Stimulated activated naive CD4-positive, alpha-beta T cell (primary cell): ENCODE measurements at regions not wholly inside any gene's neighbourhood (a gene's known extent, or its start where the extent isn't known, plus 50 kb on each side); places are given as distances from the start of the nearest gene placed in this dataset.

ENCODE experiments used
- DNase-seq, 6 experiments: peaks; one replicate each; lab custom pipeline; 2025; lab: John Stamatoyannopoulos, UW

GRCh38 chr2:45141883-45142866 is 132.9 kb upstream of the SIX2 start:
- no peak for DNase-seq

- no peak for DNase-seq
Measured at GRCh38 chr2:45140675-45141074, 131.4 kb upstream of the SIX2 start.

GRCh38 chr2:45138904-45139303 is 129.7 kb upstream of the SIX2 start:
- no peak for DNase-seq

- no peak for DNase-seq
Measured at GRCh38 chr2:45137966-45138695, 128.9 kb upstream of the SIX2 start.

- no peak for DNase-seq
Measured at GRCh38 chr2:45134726-45135125, 125.5 kb upstream of the SIX2 start.

- no peak for DNase-seq
Measured at GRCh38 chr2:45134014-45134413, 124.8 kb upstream of the SIX2 start.

- no peak for DNase-seq
Measured at GRCh38 chr2:45132551-45132950, 123.3 kb upstream of the SIX2 start.

- no peak for DNase-seq
Measured at GRCh38 chr2:45131587-45131986, 122.3 kb upstream of the SIX2 start.

GRCh38 chr2:45130736-45131135 is 121.5 kb upstream of the SIX2 start:
- no peak for DNase-seq

GRCh38 chr2:45128580-45128997 is 119.3 kb upstream of the SIX2 start:
- DNase-seq: no peak

GRCh38 chr2:45127891-45128290 is 118.6 kb upstream of the SIX2 start:
- no peak for DNase-seq

GRCh38 chr2:45127321-45127720 is 118.1 kb upstream of the SIX2 start:
- no peak for DNase-seq

- DNase-seq: no peak
Measured at GRCh38 chr2:45125232-45125631, 116.0 kb upstream of the SIX2 start.

GRCh38 chr2:45124456-45124855 is 115.2 kb upstream of the SIX2 start:
- DNase-seq: no peak

- DNase-seq: no peak
Measured at GRCh38 chr2:45123521-45124191, 114.4 kb upstream of the SIX2 start.

- DNase-seq: no peak
Measured at GRCh38 chr2:45123065-45123464, 113.8 kb upstream of the SIX2 start.

GRCh38 chr2:45121236-45121927 is 112.1 kb upstream of the SIX2 start:
- DNase-seq: no peak

- no peak for DNase-seq
Measured at GRCh38 chr2:45120546-45120945, 111.3 kb upstream of the SIX2 start.

GRCh38 chr2:45119855-45120254 is 110.6 kb upstream of the SIX2 start:
- no peak for DNase-seq

GRCh38 chr2:45119038-45119437 is 109.8 kb upstream of the SIX2 start:
- no peak for DNase-seq

- no peak for DNase-seq
Measured at GRCh38 chr2:45117383-45117782, 108.1 kb upstream of the SIX2 start.

- DNase-seq: no peak
Measured at GRCh38 chr2:45115181-45115580, 105.9 kb upstream of the SIX2 start.
